ENCODE measurements at regions not wholly inside any gene's neighbourhood (a gene's known extent, or its start where the extent isn't known, plus 50 kb on each side); places are given as distances from the start of the nearest gene placed in this dataset.
"Not testable (repeated sequence)": the region's sequence is repeated elsewhere in the genome, so short reads cannot be mapped to it uniquely, and the experiment has no call there.

DNA sequence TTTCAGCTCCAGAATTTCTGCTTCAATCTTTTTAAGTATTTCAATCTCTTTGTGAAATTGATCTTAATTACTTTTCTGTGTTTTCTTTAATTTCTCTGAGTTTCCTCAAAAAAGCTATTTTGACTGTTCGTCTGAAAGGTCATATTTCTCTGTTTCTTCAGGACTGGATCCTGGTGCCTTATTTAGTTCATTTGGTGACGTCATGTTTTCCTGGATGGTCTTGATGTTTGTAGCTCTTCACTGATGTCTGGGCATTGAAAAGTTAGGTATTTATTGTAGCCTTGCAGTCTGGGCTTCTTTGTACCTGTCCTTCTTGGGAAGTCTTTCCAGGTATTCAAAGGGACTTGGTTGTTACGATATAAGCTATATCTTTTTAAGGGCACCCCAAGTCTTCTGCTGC is 998.7 kb downstream of the NCAM2 start:
- TF ChIP-seq, protein P1, sequence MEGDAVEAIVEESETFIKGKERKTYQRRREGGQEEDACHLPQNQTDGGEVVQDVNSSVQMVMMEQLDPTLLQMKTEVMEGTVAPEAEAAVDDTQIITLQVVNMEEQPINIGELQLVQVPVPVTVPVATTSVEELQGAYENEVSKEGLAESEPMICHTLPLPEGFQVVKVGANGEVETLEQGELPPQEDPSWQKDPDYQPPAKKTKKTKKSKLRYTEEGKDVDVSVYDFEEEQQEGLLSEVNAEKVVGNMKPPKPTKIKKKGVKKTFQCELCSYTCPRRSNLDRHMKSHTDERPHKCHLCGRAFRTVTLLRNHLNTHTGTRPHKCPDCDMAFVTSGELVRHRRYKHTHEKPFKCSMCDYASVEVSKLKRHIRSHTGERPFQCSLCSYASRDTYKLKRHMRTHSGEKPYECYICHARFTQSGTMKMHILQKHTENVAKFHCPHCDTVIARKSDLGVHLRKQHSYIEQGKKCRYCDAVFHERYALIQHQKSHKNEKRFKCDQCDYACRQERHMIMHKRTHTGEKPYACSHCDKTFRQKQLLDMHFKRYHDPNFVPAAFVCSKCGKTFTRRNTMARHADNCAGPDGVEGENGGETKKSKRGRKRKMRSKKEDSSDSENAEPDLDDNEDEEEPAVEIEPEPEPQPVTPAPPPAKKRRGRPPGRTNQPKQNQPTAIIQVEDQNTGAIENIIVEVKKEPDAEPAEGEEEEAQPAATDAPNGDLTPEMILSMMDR (IDR thresholded peaks at IDR 0.05; ENCODE audit: unreplicated experiment in 3 of 3): no peak
- Mint-ChIP-seq H3K27me3 (ENCODE audit: low read depth) (no peaks in the 10 kb centered on the region), H3K9me3 (peaks cover 21% of the 10 kb centered on the region), H3K27ac (no peak overlapping the region), H3K4me3 (no peak overlapping the region), H3K4me1 (peaks cover 5% of the 10 kb centered on the region), H3K36me3 (ENCODE audit: low read depth) (no peaks in the 10 kb centered on the region)

DNA sequence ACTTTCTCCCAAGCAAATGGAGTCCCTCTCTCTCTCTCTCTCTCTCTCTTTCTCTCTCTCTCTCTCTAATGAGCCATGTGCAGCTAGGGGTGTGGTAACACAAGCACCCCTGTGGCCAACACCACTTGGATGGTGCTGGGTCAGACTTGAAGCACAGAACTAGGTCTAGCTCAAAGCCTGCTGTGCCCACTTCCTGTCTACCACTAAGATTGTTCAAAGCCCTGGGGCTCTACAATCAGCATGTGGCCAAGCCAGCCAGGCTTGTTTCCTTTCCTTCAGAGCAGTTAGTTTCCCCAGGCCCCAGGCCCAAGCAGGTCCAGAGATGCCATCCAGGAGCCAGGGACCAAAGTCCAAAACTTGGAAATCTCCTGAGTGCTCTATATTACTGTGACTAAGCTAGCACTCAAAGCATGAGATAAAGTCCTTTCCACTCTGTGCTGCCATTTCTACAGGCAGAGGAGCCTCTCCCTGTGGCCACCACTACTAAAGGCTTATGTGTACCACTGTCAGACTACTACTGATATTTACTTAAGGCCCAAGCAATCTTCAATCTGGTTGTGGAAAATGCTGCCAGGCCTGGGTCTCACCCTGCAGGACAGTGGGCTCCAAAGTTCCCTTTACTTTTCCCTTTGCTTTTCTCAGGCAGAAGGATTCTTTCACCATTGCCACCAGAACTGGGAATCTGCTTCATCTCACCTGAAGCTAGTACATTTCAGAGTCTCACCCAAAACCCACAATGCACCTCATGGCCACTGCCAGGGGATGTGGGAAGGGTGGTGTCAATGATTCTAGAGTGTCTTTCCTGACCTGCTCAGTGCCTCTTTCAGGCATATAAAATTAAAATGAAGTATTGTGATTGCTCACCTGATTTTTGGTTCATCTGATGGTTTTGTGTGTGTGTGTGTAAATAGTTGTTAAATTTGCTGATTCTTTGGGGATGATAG is 999.5 kb downstream of the NCAM2 start:
- H3K4me1 Mint-ChIP-seq: peaks cover 5% of the 10 kb centered on the region
- peaks cover 23% of the 10 kb centered on the region for H3K9me3 Mint-ChIP-seq

GRCh38 chr21:22019766-22020165 is 1021.6 kb downstream of the NCAM2 start:
- H3K27me3 Mint-ChIP-seq (ENCODE audit: low read depth): peaks cover 7% of the 10 kb centered on the region
- H3K4me1 Mint-ChIP-seq: no peaks in the 10 kb centered on the region
- H3K4me3 Mint-ChIP-seq: no peak overlapping the region
- TF ChIP-seq, protein P1 (IDR thresholded peaks at IDR 0.05; ENCODE audit: unreplicated experiment in 3 of 3): no peak
- peaks cover 9% of the 10 kb centered on the region for H3K9me3 Mint-ChIP-seq
- H3K36me3 Mint-ChIP-seq (ENCODE audit: low read depth): no peaks in the 10 kb centered on the region
- H3K27ac Mint-ChIP-seq: no peak overlapping the region

More for the DNA sequence above, 999.5 kb downstream of the NCAM2 start:
- Mint-ChIP-seq H3K36me3 (ENCODE audit: low read depth) (no peaks in the 10 kb centered on the region), H3K27me3 (ENCODE audit: low read depth) (no peaks in the 10 kb centered on the region), H3K27ac (no peak overlapping the region), H3K4me3 (no peak overlapping the region)
- TF ChIP-seq, protein P1 (IDR thresholded peaks at IDR 0.05; ENCODE audit: unreplicated experiment in 3 of 3): no peak

DNA sequence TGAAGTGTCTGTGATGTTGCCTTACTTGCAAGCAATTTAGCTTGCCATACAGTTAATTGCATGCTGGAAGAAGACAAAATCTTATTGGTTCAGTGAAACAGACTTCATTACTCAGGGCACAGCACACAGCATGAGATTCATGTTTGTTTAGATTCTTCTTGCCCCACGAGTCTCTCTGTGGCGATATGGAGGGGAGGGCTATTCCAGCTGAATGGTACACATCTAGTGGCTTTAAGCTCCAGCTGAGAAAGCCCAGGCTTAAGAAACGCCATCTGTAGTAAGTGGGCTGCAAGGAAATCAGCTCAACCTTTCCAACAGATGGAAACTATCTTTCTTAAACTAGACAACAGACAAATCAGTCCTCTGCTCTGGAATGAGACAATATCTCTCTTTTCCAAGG is 1022.0 kb downstream of the NCAM2 start:
- Mint-ChIP-seq H3K36me3 (ENCODE audit: low read depth) (no peaks in the 10 kb centered on the region), H3K27ac (no peak overlapping the region), H3K27me3 (ENCODE audit: low read depth) (peaks cover 7% of the 10 kb centered on the region), H3K4me1 (no peaks in the 10 kb centered on the region), H3K9me3 (peaks cover 9% of the 10 kb centered on the region), H3K4me3 (no peak overlapping the region)
- TF ChIP-seq, protein P1 (IDR thresholded peaks at IDR 0.05; ENCODE audit: unreplicated experiment in 3 of 3): no peak

- H3K27me3 Mint-ChIP-seq (ENCODE audit: low read depth); H3K9me3 Mint-ChIP-seq; H3K36me3 Mint-ChIP-seq (ENCODE audit: low read depth); H3K4me3 Mint-ChIP-seq; H3K4me1 Mint-ChIP-seq; H3K27ac Mint-ChIP-seq: not testable (repeated sequence)
Observed at GRCh38 chr21:22023896-22024295, 1025.7 kb downstream of the NCAM2 start.

DNA sequence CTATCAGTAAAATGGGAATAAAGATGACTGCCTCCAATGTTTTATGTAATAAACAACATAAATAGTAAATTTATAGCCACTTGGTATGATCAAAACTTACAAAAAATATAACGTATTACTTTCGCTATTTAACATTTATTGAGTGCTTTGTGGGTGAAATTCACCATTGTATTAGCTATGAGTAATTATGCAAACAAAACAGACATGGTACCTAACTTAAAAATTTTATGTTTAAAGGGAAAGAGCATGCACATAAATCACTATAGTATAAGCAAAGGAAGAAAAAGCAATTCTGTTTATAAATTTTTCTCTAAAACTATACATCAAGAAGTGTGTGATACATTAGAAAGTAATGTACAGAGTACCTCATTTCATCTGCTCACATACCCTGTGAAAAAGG is 1046.2 kb downstream of the NCAM2 start:
- Mint-ChIP-seq H3K27ac (no peak overlapping the region), H3K9me3 (no peaks in the 10 kb centered on the region), H3K4me3 (no peak overlapping the region), H3K36me3 (ENCODE audit: low read depth) (no peaks in the 10 kb centered on the region), H3K27me3 (ENCODE audit: low read depth) (no peaks in the 10 kb centered on the region), H3K4me1 (no peaks in the 10 kb centered on the region)
- TF ChIP-seq, protein P1 (IDR thresholded peaks at IDR 0.05; ENCODE audit: unreplicated experiment in 3 of 3): no peak
